ENCODE measurements at regions not wholly inside any gene's neighbourhood (a gene's known extent, or its start where the extent isn't known, plus 50 kb on each side); places are given as distances from the start of the nearest gene placed in this dataset.

- TF ChIP-seq CTCF (IDR thresholded peaks at IDR 0.05; ENCODE audit: poor library complexity, severe bottlenecking) (no peak), RAD21 (conservative IDR thresholded peaks at IDR 0.05) (no peak), EZH2 (IDR thresholded peaks at IDR 0.05; ENCODE audit: borderline replicate concordance, insufficient read depth, low read length, poor library complexity, severe bottlenecking) (no peak), POLR2AphosphoS5 (IDR thresholded peaks at IDR 0.05) (no peak), EP300 (conservative IDR thresholded peaks at IDR 0.05; ENCODE audit: poor library complexity, severe bottlenecking) (no peak)
These were observed 96.3 kb upstream of the DPYD start for GRCh38 chr1:98017184-98017583.
